Hepatocyte (in vitro differentiated cells): ENCODE measurements at regions not wholly inside any gene's neighbourhood (a gene's known extent, or its start where the extent isn't known, plus 50 kb on each side); places are given as distances from the start of the nearest gene placed in this dataset.

Experiments
- DNase-seq: peaks from one replicate; pipeline ENCODE4 v3.0.0-alpha.2; 2016; ENCODE audit warnings: low spot score
- H2AFZ ChIP-seq: fragments of 200-600 bp; sonication (generic); 2 replicates; pipeline ENCODE4 v1.6.0; 2016; ENCODE audit warnings: antibody characterized with exemption, mild to moderate bottlenecking
- H3K27ac ChIP-seq: fragments of 200-600 bp; sonication (generic); 2 replicates; pipeline ENCODE4 v1.5.1; 2016; ENCODE audit warnings: mild to moderate bottlenecking
- H3K27me3 ChIP-seq: fragments of 200-600 bp; sonication (generic); 2 replicates; pipeline ENCODE4 v1.6.1; 2016
- H3K36me3 ChIP-seq: fragments of 200-600 bp; sonication (generic); replicated peaks from 2 replicates; pipeline ENCODE4 v1.5.1; 2016; ENCODE audit warnings: low read depth; ENCODE audit not compliant: insufficient read depth
- H3K4me1 ChIP-seq: fragments of 200-600 bp; sonication (generic); 2 replicates; pipeline ENCODE4 v1.5.1; 2016; ENCODE audit warnings: mild to moderate bottlenecking, moderate library complexity; ENCODE audit not compliant: insufficient read depth
- H3K4me2 ChIP-seq: fragments of 200-600 bp; sonication (generic); 2 replicates; pipeline ENCODE4 v1.6.0; 2016
- H3K4me3 ChIP-seq: fragments of 200-600 bp; sonication (generic); 2 replicates; pipeline ENCODE4 v1.5.1; 2016; ENCODE audit warnings: mild to moderate bottlenecking
- H3K79me2 ChIP-seq: fragments of 200-600 bp; sonication (generic); 2 replicates; pipeline ENCODE4 v1.6.0; 2017; ENCODE audit warnings: mild to moderate bottlenecking
- H3K9me2 ChIP-seq: fragments of 200-600 bp; sonication (generic); replicated peaks from 2 replicates; pipeline ENCODE4 v1.6.0; 2017; ENCODE audit warnings: mild to moderate bottlenecking; ENCODE audit not compliant: insufficient read depth
- H3K9me3 ChIP-seq: fragments of 200-600 bp; sonication (generic); 2 replicates; pipeline ENCODE4 v1.5.1; 2016; ENCODE audit warnings: low read depth, mild to moderate bottlenecking
- H4K20me1 ChIP-seq: fragments of 200-600 bp; sonication (generic); 2 replicates; pipeline ENCODE4 v1.6.0; 2016; ENCODE audit warnings: mild to moderate bottlenecking; ENCODE audit not compliant: insufficient read depth, poor library complexity, severe bottlenecking
- EZH2 ChIP-seq: fragments of 200-600 bp; sonication (generic); IDR thresholded peaks from 2 replicates; pipeline ENCODE4 v1.6.1; 2016; ENCODE audit warnings: antibody characterized with exemption, mild to moderate bottlenecking, borderline replicate concordance
- EZH2phosphoT487 ChIP-seq: fragments of 200-600 bp; sonication (generic); IDR thresholded peaks from one replicate; pipeline ENCODE4 v1.6.1; 2018; ENCODE audit warnings: antibody characterized with exemption, mild to moderate bottlenecking, low read depth, moderate library complexity; ENCODE audit not compliant: unreplicated experiment, severe bottlenecking
- WGBS: methylation state at CpG from one replicate; pipeline ENCODE4 v1.1.6; 2016; ENCODE audit warnings: low lambda C conversion rate; ENCODE audit errors: missing lambda C conversion rate; 5-methylcytosine and 5-hydroxymethylcytosine counted together
- TF ChIP-seq, protein P1 (sequence below): fragments of 200-600 bp; sonication (generic); IDR thresholded peaks from 2 replicates; pipeline ENCODE4 v1.5.1; 2016; ENCODE audit warnings: antibody characterized with exemption, mild to moderate bottlenecking; ENCODE audit not compliant: poor library complexity

GRCh38 chr4:164550989-164551712 is 202.8 kb upstream of the SMIM31 start:
- 83% methylated on average over 5 of the region's 5 CpGs for WGBS
- Histone ChIP-seq H3K27me3 (no peaks in the 10 kb centered on the region), H3K9me2 (no peaks in the 10 kb centered on the region), H4K20me1 (no peaks in the 10 kb centered on the region), H3K9me3 (no peaks in the 10 kb centered on the region), H3K4me1 (no peaks in the 10 kb centered on the region), H3K4me2 (no peak overlapping the region), H2AFZ (no peak overlapping the region), H3K4me3 (no peak overlapping the region), H3K27ac (no peak overlapping the region), H3K79me2 (no peaks in the 10 kb centered on the region), H3K36me3 (no peaks in the 10 kb centered on the region)
- TF ChIP-seq, protein P1, sequence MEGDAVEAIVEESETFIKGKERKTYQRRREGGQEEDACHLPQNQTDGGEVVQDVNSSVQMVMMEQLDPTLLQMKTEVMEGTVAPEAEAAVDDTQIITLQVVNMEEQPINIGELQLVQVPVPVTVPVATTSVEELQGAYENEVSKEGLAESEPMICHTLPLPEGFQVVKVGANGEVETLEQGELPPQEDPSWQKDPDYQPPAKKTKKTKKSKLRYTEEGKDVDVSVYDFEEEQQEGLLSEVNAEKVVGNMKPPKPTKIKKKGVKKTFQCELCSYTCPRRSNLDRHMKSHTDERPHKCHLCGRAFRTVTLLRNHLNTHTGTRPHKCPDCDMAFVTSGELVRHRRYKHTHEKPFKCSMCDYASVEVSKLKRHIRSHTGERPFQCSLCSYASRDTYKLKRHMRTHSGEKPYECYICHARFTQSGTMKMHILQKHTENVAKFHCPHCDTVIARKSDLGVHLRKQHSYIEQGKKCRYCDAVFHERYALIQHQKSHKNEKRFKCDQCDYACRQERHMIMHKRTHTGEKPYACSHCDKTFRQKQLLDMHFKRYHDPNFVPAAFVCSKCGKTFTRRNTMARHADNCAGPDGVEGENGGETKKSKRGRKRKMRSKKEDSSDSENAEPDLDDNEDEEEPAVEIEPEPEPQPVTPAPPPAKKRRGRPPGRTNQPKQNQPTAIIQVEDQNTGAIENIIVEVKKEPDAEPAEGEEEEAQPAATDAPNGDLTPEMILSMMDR = no peak
- TF ChIP-seq EZH2 = no peak
- TF ChIP-seq EZH2phosphoT487 = no peak
- no peak for DNase-seq

DNA sequence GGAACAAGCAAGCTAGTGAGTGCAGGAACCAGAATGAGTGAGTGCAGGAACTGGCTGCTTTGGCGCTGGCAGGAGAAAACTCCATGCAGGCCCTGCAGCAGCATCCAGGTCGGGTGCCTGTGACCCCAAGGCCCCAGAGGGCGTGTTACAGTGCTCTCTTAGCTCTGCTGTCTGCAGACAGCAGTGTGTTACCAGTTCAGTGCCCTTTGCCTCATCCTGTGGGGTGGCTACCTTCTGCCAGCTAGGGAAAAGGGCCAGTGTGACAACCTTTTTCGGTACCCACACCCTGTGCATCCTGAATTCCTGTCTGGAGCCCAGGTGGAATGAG is 202.3 kb upstream of the SMIM31 start:
- Histone ChIP-seq H3K4me2 (no peak overlapping the region), H3K4me1 (no peaks in the 10 kb centered on the region), H3K79me2 (no peaks in the 10 kb centered on the region), H4K20me1 (no peaks in the 10 kb centered on the region), H3K9me3 (no peaks in the 10 kb centered on the region), H2AFZ (no peak overlapping the region), H3K27ac (no peak overlapping the region), H3K27me3 (no peaks in the 10 kb centered on the region), H3K4me3 (no peak overlapping the region), H3K36me3 (no peaks in the 10 kb centered on the region), H3K9me2 (no peaks in the 10 kb centered on the region)
- 67% methylated on average over 4 of the region's 4 CpGs for WGBS
- DNase-seq = no peak
- TF ChIP-seq EZH2 = no peak
- no peak for TF ChIP-seq EZH2phosphoT487
- TF ChIP-seq, protein P1 = no peak

DNA sequence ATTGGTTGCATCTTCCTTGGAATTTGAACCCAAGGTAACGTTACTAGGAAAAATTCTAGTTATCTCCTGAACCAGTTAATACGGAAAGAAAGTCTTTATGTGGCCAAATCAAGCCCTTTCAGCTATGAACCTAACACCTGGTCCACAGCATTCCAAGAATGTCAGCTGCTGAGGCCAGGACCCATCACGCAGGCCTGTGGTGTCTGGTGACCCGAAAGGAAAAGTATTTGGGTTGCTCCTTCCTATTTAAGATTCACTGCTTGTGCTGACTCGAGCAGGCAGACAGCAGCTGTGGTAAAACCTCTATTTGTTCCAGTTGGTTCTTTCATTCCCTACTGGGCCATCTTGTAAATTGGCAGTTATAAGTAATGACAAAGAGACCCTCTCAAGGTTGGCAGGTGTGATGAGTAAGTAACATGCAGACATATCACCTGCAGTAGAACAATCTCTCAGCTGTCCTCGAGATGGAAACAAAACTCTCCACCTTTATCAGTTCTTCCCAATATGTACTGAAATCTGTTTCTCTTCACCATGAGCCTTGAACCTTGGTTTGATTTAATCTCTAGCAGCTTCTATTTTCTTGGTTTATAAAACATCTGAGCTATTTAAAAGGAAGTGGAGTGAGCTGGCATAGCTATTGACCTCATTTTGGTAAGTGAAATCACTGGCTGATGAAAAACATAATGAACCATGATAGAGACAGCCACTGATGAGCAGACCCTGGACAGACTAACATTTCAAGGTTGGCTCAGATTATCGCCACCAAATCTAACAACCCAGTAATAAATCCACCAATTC is 182.1 kb upstream of the SMIM31 start:
- Histone ChIP-seq H3K4me1 (no peaks in the 10 kb centered on the region), H3K36me3 (no peaks in the 10 kb centered on the region), H2AFZ (no peak overlapping the region), H3K4me3 (no peak overlapping the region), H3K4me2 (no peak overlapping the region), H3K9me3 (no peaks in the 10 kb centered on the region), H3K27ac (no peak overlapping the region), H3K27me3 (no peaks in the 10 kb centered on the region), H4K20me1 (no peaks in the 10 kb centered on the region), H3K9me2 (no peaks in the 10 kb centered on the region), H3K79me2 (no peaks in the 10 kb centered on the region)
- 64% methylated on average over 7 of the region's 7 CpGs for WGBS
- DNase-seq = no peak
- TF ChIP-seq, protein P1 = no peak
- no peak for TF ChIP-seq EZH2phosphoT487
- no peak for TF ChIP-seq EZH2
